ENCODE measurements at regions not wholly inside any gene's neighbourhood (a gene's known extent, or its start where the extent isn't known, plus 50 kb on each side); places are given as distances from the start of the nearest gene placed in this dataset.

DNA sequence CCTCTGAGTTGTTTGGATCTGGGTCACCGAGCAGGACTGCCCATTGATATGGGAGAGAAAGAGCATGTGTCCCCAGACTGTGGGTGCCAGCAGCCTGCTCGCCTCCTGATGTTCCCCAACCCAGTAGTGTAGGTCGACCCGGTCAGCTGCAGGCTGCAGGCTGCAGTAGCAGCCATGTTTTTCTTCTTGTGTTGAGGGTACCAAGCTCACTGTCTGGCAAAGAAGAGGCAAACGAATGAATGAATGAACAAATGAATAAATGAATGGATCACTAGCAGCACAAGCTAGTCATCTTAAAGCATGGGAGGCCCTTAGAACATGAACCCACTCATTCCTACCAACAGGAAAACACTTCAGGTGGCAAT lies 293.2 kb downstream of the SOX9 start:
- peaks cover 0 to 27% of the 10 kb centered on the region in 2 donors for H3K27me3 ChIP-seq
- no peaks in the 10 kb centered on the region for H3K36me3 ChIP-seq
- intact Hi-C loops (cut with DNase I; ENCODE audit: low total_unique reads): no loop called here
- H3K4me3 ChIP-seq: no peak overlapping the region
- no peak overlapping the region for H3K27ac ChIP-seq
- H3K4me1 ChIP-seq: no peaks in the 10 kb centered on the region
- peaks cover 0 to 16% (median 12%) of the 10 kb centered on the region in 3 donors for H3K9me3 ChIP-seq
- TF ChIP-seq, protein P1, sequence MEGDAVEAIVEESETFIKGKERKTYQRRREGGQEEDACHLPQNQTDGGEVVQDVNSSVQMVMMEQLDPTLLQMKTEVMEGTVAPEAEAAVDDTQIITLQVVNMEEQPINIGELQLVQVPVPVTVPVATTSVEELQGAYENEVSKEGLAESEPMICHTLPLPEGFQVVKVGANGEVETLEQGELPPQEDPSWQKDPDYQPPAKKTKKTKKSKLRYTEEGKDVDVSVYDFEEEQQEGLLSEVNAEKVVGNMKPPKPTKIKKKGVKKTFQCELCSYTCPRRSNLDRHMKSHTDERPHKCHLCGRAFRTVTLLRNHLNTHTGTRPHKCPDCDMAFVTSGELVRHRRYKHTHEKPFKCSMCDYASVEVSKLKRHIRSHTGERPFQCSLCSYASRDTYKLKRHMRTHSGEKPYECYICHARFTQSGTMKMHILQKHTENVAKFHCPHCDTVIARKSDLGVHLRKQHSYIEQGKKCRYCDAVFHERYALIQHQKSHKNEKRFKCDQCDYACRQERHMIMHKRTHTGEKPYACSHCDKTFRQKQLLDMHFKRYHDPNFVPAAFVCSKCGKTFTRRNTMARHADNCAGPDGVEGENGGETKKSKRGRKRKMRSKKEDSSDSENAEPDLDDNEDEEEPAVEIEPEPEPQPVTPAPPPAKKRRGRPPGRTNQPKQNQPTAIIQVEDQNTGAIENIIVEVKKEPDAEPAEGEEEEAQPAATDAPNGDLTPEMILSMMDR (IDR thresholded peaks at IDR 0.05): no peak
- DNase-seq: no peak

DNA sequence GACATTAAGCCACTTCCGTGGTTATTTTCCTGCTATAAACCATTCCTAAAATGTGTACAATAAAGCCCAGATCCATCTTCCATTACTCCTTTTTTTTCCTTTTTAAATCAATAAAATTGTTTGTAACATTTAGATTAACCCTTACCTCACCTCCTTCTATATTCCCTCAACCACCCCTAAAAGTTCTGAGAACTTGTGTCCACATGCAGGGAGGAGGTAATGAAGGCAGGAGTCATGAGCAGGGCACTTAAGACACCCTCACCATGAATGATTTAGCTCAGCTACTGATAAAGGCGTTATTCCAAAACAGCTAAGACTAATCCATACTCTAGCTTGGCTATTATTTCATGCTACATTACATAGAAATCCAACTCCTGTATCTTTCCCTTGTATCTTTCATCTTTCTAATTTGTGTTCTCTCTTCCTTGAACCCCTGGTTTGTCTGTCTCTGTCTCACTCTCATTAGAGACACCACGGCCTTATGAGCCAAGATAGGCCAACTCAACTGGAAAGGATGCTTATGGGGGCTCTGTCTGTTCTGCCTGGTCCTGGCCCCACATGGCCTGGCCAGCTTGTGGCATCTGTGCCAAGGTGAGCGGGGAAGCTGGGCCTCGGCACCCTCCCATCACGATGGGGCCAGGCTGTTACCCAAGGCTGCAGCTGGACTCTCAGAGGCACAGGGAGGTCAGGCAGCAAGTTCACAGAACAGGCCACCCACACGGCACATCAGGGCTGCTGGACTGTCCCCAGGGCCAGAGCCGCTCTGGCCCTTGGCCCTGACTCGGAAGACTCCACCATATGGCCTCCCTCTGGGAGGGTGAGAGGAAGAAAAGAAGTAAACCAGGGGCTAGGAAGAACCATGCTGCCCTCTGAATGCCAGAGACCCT lies 294.4 kb downstream of the SOX9 start:
- Histone ChIP-seq H3K27me3 (peaks cover 0 to 27% of the 10 kb centered on the region in 2 donors), H3K36me3 (no peaks in the 10 kb centered on the region), H3K4me1 (peaks cover 0 to 6% (median 6%) of the 10 kb centered on the region in 4 donors), H3K9me3 (peaks cover 0 to 16% (median 12%) of the 10 kb centered on the region in 3 donors), H3K4me3 (no peak overlapping the region), H3K27ac (no peak overlapping the region)
- intact Hi-C loops (cut with DNase I; ENCODE audit: low total_unique reads): no loop called here
- DNase-seq: no peak
- TF ChIP-seq, protein P1 (IDR thresholded peaks at IDR 0.05): no peak

DNA sequence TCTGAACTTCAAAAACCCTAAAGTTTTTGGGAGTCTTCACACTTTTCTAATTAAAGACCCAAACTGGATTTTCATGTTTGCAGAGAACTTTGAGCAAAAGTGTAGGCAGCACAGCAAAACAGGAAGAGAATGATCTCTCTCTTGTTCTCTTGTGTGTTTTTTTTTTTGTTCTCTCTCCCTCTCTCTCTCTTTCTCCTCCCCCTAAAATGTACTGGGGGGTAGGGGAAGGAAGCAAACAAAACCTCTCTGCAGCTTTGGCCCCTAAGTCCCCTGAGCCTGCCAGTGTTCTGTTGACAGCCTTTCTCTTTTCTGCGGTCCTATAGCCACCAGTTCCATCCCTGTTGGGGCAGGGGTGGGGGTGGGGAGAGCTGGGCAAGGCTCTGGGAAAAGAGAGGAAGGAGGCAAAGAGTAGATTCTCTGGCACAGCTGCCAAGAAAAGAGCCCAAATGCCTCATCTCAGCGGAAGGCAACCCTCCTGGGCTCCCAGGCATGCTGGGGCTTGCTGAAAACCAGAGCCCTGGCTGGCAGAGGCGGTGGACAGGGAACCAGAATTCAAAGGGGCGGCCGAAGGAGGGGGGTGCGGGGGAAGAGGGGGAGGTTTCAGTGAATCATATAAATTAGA lies 295.3 kb downstream of the SOX9 start:
- Histone ChIP-seq H3K27me3 (peaks cover 0 to 27% of the 10 kb centered on the region in 2 donors), H3K36me3 (no peaks in the 10 kb centered on the region), H3K9me3 (peaks cover 0 to 16% (median 12%) of the 10 kb centered on the region in 3 donors), H3K27ac (no peak overlapping the region), H3K4me3 (no peak overlapping the region), H3K4me1 (peaks cover 0 to 16% (median 14%) of the 10 kb centered on the region in 4 donors)
- DNase-seq: no peak
- TF ChIP-seq, protein P1 (IDR thresholded peaks at IDR 0.05): no peak
- intact Hi-C loops (cut with DNase I; ENCODE audit: low total_unique reads): no loop called here

DNA sequence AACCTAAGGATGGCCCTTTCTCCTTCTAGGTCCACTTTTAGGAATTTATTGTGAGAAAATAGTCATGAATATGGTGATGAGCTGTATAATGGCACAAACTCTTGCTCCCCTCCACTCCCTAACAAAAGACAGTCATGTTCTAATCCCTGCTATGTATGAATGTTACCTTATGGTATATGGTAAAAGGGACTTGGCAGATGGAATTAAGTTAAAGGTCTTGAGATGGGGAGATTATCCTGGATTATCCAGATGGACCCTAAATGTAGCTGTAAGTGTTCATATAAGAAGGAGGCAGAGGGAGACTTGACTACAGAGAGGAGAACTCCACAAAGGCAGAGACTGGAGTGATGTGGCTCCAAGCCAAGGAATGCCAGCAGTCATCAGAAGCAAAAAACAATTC lies 296.1 kb downstream of the SOX9 start:
- no peaks in the 10 kb centered on the region for H3K36me3 ChIP-seq
- H3K27me3 ChIP-seq: peaks cover 0 to 26% of the 10 kb centered on the region in 2 donors
- no peak overlapping the region for H3K4me3 ChIP-seq
- H3K4me1 ChIP-seq: peaks cover 0 to 23% (median 21%) of the 10 kb centered on the region in 4 donors
- TF ChIP-seq, protein P1 (IDR thresholded peaks at IDR 0.05): no peak
- no peak for DNase-seq
- intact Hi-C loops (cut with DNase I; ENCODE audit: low total_unique reads): no loop called here
- no peak overlapping the region for H3K27ac ChIP-seq
- H3K9me3 ChIP-seq: peaks cover 0 to 16% (median 12%) of the 10 kb centered on the region in 3 donors

DNA sequence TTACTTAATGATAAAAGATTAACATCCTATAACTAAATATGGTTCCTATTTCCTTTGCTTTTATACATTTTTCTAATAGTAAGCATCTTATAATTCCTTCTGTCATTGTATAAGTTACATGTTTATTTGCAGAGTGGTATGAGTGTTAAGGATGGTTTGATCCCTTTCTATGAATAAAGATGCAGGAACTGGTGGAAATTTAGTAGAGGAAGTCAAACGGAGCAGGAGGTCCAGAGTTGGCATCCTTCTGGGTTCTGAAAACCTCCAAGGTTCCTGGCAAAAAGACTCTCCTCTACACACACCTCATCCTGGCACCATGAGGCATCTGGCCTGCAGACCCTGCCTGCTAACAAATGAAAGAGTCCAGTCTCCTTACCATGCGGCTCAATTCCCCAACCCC lies 296.8 kb downstream of the SOX9 start:
- peaks cover 0 to 16% (median 12%) of the 10 kb centered on the region in 3 donors for H3K9me3 ChIP-seq
- no peak overlapping the region for H3K4me3 ChIP-seq
- TF ChIP-seq, protein P1 (IDR thresholded peaks at IDR 0.05): no peak
- no peak overlapping the region for H3K27ac ChIP-seq
- no peaks in the 10 kb centered on the region for H3K36me3 ChIP-seq
- peaks cover 0 to 24% of the 10 kb centered on the region in 2 donors for H3K27me3 ChIP-seq
- H3K4me1 ChIP-seq: peaks cover 0 to 28% (median 22%) of the 10 kb centered on the region in 4 donors
- intact Hi-C loops (cut with DNase I; ENCODE audit: low total_unique reads): no loop called here
- no peak for DNase-seq
